ENCODE measurements at regions not wholly inside any gene's neighbourhood (a gene's known extent, or its start where the extent isn't known, plus 50 kb on each side); places are given as distances from the start of the nearest gene placed in this dataset.

DNA sequence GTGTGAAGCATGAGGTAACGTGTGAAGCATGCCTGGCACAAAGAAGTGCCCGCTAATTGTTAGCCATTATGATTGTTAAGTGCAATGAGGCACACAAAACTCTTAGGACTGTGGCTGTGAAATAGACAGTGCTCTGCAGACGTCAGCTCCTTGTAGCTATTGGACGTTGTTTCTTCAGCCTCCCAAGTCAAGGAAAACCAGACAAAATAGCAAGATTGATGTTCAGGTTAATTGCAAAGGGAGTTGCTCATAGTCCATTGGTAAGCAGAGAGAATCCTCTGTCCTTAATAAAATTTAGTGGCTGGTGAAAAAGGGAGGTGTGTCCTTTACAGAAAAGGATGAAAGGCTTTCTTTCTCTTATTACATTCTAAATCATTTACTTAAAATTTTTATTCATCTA lies 54.6 kb upstream of the MBP start:
- H3K4me3 ChIP-seq = no peak overlapping the region
- intact Hi-C loops (cut with DNase I, micrococcal nuclease) = no loop called here
- ATAC-seq = no peak
- no peaks in the 10 kb centered on the region for H3K9me3 ChIP-seq
- no peaks in the 10 kb centered on the region for H3K36me3 ChIP-seq (ENCODE audit: low read depth)
- TF ChIP-seq CTCF (IDR thresholded peaks at IDR 0.05) = no peak
- no peaks in the 10 kb centered on the region for H3K4me1 ChIP-seq (ENCODE audit: low read depth)
- DNase-seq = no peak

DNA sequence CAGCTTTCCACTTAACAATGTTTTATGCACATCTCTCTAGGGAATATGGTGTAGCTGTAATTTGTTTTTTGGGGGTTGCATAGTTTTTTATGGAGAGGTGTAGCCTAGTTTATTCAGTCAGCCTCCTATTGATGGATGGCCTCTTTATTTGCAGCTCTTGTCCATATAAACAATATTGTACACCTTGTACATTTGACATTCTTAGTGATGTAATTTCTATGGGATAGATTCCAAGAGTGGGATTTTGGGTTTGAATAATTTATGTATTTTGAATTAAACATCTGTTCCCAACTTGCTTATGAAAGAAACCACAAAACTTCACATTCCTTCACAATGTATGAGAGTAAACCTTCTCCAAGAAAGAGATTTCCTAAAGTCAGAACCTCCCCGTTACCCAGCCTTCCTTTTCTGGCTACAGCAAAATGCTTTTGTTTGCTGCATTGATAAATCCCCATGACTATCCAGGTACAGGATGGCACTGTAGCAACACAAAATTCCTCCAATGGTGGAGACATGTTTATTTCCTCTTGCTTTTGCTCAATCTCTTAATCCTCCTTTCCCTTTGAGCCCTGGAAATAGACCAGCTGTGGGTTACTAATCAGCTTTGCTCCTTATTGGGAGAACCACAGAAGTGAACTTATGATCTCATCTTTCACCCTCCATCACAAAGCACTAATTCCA lies 58.4 kb upstream of the GALR1 start:
- DNase-seq = no peak
- Histone ChIP-seq H3K36me3 (ENCODE audit: low read depth) (no peaks in the 10 kb centered on the region), H3K4me1 (ENCODE audit: low read depth) (no peaks in the 10 kb centered on the region), H3K9me3 (no peaks in the 10 kb centered on the region), H3K4me3 (no peak overlapping the region)
- ATAC-seq = no peak
- TF ChIP-seq CTCF (IDR thresholded peaks at IDR 0.05) = no peak
- intact Hi-C loops (cut with DNase I, micrococcal nuclease) = no loop called here

DNA sequence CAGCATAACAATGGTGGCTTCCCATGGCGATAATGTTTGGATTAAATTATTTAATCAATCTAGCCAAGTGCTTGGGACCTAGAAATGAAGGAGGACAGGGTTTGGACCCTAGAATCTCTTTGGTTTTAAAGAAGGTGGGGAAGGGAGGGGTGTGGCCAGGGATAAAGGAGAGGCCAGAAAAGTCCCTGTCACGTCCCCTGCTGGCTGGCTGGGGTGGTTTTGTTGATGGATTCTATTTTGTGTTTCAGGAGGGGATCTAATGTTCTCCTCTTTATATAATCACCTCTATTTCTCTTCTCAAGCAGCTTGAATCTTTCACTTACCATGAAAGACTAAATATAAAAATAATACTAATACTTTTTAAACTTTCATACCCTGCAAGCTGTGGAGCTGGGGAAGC lies 52.6 kb upstream of the GALR1 start:
- ATAC-seq (no peak), DNase-seq (no peak)
- no peaks in the 10 kb centered on the region for H3K4me1 ChIP-seq (ENCODE audit: low read depth)
- H3K36me3 ChIP-seq (ENCODE audit: low read depth) = no peaks in the 10 kb centered on the region
- H3K9me3 ChIP-seq = no peaks in the 10 kb centered on the region
- intact Hi-C loops (cut with DNase I, micrococcal nuclease) = no loop called here
- no peak overlapping the region for H3K4me3 ChIP-seq
- no peak for TF ChIP-seq CTCF (IDR thresholded peaks at IDR 0.05)

DNA sequence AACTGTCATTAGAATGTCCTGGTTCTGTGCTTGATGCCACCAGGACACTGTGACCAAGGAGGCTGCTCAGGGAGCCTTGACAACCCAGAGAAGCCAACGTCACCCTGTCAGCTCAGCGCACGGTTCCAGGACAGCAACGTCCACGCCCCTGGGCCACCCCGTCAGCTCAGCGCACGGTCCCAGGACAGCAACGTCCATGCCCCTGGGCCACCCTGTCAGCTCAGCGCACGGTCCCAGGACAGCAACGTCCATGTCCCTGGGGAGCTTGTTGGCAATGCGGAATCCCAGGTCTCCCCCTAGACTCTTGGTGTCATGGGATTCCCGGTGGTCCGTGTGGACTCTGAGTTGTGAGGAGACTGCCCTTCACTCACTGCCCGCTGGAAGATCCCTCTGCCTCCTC lies 51.0 kb upstream of the GALR1 start:
- TF ChIP-seq CTCF (IDR thresholded peaks at IDR 0.05) = no peak
- ATAC-seq = no peak
- Histone ChIP-seq H3K4me1 (ENCODE audit: low read depth) (no peaks in the 10 kb centered on the region), H3K36me3 (ENCODE audit: low read depth) (no peaks in the 10 kb centered on the region), H3K4me3 (no peak overlapping the region), H3K9me3 (no peaks in the 10 kb centered on the region)
- intact Hi-C loops (cut with DNase I, micrococcal nuclease) = no loop called here
- no peak for DNase-seq

DNA sequence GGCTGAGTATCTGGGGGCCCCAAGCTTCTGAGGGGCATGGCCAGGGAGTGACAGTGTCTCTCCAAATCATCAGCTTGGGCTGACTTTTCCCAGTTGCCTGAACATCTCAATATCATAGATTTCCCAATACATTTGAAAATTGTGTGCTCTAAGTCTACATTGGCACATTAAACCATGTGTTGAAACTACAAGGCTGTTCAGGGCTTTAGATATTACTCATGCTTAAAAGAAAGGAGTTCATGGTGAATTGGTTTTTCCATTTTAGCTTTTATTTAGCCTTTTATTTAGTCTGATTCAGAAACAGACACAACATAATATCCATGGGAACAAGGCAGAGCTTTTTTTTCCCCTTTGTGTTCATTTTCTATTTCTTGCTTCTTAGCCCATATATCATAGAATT lies 49.9 kb upstream of the GALR1 start:
- intact Hi-C loops (cut with DNase I, micrococcal nuclease) = loop anchor here in 1 of 2 donors (10.0 kb wide), 1 partner anchor 195 kb away; no protein-coding TSS in a partner anchor
- no peak for ATAC-seq
- Histone ChIP-seq H3K4me3 (no peak overlapping the region), H3K4me1 (ENCODE audit: low read depth) (no peaks in the 10 kb centered on the region), H3K9me3 (no peaks in the 10 kb centered on the region), H3K36me3 (ENCODE audit: low read depth) (no peaks in the 10 kb centered on the region)
- no peak for TF ChIP-seq CTCF (IDR thresholded peaks at IDR 0.05)
- no peak for DNase-seq
